ENCODE measurements at regions not wholly inside any gene's neighbourhood (a gene's known extent, or its start where the extent isn't known, plus 50 kb on each side); places are given as distances from the start of the nearest gene placed in this dataset.

DNA sequence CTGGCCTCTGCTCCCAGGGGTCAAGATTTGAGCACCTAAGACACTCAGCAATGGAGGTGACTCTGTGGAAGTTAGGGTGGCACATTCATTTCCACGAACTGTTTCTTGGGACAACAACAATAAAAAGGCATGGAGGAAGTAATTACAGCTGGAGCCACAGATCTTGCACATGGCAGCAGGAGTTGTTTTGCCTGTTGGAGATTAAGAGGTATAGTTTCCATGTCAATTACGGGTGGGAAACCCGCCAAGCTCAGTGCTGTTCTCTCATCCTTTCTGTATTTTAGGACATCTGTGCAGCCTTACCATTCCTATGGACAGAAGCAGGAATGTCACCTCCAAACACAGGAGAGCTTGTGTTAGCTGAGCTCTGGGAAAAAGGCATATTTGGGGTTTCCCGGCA, 201.2 kb downstream of the SNX10 start:
- H3K79me2 ChIP-seq (ENCODE audit: control insufficient read depth, insufficient read depth, low read length), result no peaks in the 10 kb centered on the region
- H4K20me1 ChIP-seq (ENCODE audit: control insufficient read depth, insufficient read depth, low read length, poor library complexity, severe bottlenecking), result no peaks in the 10 kb centered on the region
- H2AFZ ChIP-seq (ENCODE audit: insufficient read depth, low read depth, low read length, poor library complexity, severe bottlenecking), result no peak overlapping the region
- ChIA-PET POLR2A (no interaction called here), CTCF (interaction anchor here (0.9 to 2.6 kb wide), 5 partner anchors 8 to 600 kb away, joined by 3 to 10 read pairs (median 4); no protein-coding TSS in a partner anchor)
- H3K27ac ChIP-seq (ENCODE audit: low read length in 2 of 2), result no peak overlapping the region
- Mint-ChIP-seq H3K27me3 (peaks cover 18% of the 10 kb centered on the region), H3K4me3 (no peak overlapping the region), H3K9me3 (ENCODE audit: insufficient read depth) (no peaks in the 10 kb centered on the region), H3K4me1 (no peaks in the 10 kb centered on the region), H3K27ac (no peak overlapping the region)
- no peak overlapping the region for H3K9ac ChIP-seq (ENCODE audit: low read length)
- no peak overlapping the region for H3K4me3 ChIP-seq (ENCODE audit: control extremely low read depth in 1 of 5, extremely low read depth in 1 of 5, insufficient read depth in 1 of 5, low read depth in 2 of 5, low read length in 4 of 5)
- ATAC-seq (ENCODE audit: low read depth) (no peak), DNase-seq (no peak)
- intact Hi-C loops (cut with micrococcal nuclease), result no loop called here
- WGBS (ENCODE audit: insufficient coverage), result 83% methylated on average over 3 of the region's 4 CpGs
- H3K4me1 ChIP-seq (ENCODE audit: control insufficient read depth in 2 of 2, insufficient read depth in 2 of 2, low read length in 2 of 2), result no peaks in the 10 kb centered on the region
- H3K4me2 ChIP-seq (replicated peaks; ENCODE audit: low read depth, low read length, poor library complexity, severe bottlenecking), result no peak overlapping the region
- no peaks in the 10 kb centered on the region for H3K9me3 ChIP-seq (ENCODE audit: control extremely low read depth in 1 of 3, control insufficient read depth in 2 of 3, insufficient read depth in 1 of 3, low read length in 2 of 3)
- no peaks in the 10 kb centered on the region for H3K36me3 ChIP-seq (replicated peaks in 1 of 2; ENCODE audit: control extremely low read depth in 1 of 2, control insufficient read depth in 1 of 2, extremely low read depth in 1 of 2, insufficient read depth in 2 of 2, low read length in 1 of 2)
- TF ChIP-seq, protein P1, sequence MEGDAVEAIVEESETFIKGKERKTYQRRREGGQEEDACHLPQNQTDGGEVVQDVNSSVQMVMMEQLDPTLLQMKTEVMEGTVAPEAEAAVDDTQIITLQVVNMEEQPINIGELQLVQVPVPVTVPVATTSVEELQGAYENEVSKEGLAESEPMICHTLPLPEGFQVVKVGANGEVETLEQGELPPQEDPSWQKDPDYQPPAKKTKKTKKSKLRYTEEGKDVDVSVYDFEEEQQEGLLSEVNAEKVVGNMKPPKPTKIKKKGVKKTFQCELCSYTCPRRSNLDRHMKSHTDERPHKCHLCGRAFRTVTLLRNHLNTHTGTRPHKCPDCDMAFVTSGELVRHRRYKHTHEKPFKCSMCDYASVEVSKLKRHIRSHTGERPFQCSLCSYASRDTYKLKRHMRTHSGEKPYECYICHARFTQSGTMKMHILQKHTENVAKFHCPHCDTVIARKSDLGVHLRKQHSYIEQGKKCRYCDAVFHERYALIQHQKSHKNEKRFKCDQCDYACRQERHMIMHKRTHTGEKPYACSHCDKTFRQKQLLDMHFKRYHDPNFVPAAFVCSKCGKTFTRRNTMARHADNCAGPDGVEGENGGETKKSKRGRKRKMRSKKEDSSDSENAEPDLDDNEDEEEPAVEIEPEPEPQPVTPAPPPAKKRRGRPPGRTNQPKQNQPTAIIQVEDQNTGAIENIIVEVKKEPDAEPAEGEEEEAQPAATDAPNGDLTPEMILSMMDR (IDR thresholded peaks at IDR 0.05), result no peak
- no peak for TF ChIP-seq EZH2 (IDR thresholded peaks at IDR 0.05; ENCODE audit: borderline replicate concordance, insufficient read depth, low read depth, low read length, poor library complexity, severe bottlenecking)
- H3K27me3 ChIP-seq (replicated peaks in 1 of 4; ENCODE audit: control extremely low read depth in 1 of 4, control insufficient read depth in 3 of 4, insufficient read depth in 4 of 4, low read length in 3 of 4), result peaks cover 0 to 17% (median 0%) of the 10 kb centered on the region in 4 experiments

DNA sequence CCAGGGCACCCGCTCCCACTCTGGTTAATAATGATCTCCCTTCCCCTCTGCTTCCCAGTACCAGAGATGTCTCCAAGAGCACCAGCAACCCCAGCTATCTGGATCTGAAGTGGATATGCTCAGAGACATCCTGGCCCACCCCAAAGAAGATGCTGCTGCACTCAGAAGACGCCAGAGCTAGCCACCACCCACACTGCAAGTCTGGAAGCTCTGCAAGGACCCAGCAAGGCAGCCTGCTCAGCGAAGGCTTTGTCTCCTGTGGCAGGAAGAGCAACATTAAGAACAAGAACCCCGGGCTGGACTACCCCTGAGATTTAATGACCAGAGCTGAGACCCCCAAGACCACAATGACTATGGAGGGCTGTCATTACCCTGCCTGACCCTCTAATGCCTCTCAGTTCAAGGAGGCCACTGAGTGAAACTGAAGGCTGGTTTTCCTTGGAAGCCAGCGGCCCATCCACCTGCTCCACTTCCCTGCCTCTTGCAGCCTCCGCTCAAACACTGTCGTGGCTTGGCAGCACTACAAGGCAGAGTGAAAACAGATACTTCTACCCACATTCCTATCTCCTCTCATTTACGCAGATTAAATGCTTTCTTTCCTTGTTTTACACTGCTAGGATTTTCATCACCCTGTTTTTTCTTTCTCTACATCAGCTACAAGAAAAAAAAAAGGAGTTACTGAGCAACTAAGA, 202.2 kb downstream of the SNX10 start:
- Mint-ChIP-seq H3K27ac (no peak overlapping the region), H3K9me3 (ENCODE audit: insufficient read depth) (no peaks in the 10 kb centered on the region), H3K4me3 (no peak overlapping the region), H3K4me1 (no peaks in the 10 kb centered on the region), H3K27me3 (peaks cover 11% of the 10 kb centered on the region)
- no peak overlapping the region for H3K9ac ChIP-seq (ENCODE audit: low read length)
- POLR2A ChIA-PET, result no interaction called here
- no peaks in the 10 kb centered on the region for H3K9me3 ChIP-seq (ENCODE audit: control extremely low read depth in 1 of 3, control insufficient read depth in 2 of 3, insufficient read depth in 1 of 3, low read length in 2 of 3)
- H3K27ac ChIP-seq (ENCODE audit: low read length in 2 of 2), result no peak overlapping the region
- H3K79me2 ChIP-seq (ENCODE audit: control insufficient read depth, insufficient read depth, low read length), result no peaks in the 10 kb centered on the region
- H3K36me3 ChIP-seq (replicated peaks in 1 of 2; ENCODE audit: control extremely low read depth in 1 of 2, control insufficient read depth in 1 of 2, extremely low read depth in 1 of 2, insufficient read depth in 2 of 2, low read length in 1 of 2), result no peaks in the 10 kb centered on the region
- ATAC-seq (ENCODE audit: low read depth), result no peak
- H3K4me3 ChIP-seq (ENCODE audit: control extremely low read depth in 1 of 5, extremely low read depth in 1 of 5, insufficient read depth in 1 of 5, low read depth in 2 of 5, low read length in 4 of 5), result no peak overlapping the region
- H3K4me2 ChIP-seq (replicated peaks; ENCODE audit: low read depth, low read length, poor library complexity, severe bottlenecking), result no peak overlapping the region
- DNase-seq, result no peak
- H3K4me1 ChIP-seq (ENCODE audit: control insufficient read depth in 2 of 2, insufficient read depth in 2 of 2, low read length in 2 of 2), result no peaks in the 10 kb centered on the region
- H3K27me3 ChIP-seq (replicated peaks in 1 of 4; ENCODE audit: control extremely low read depth in 1 of 4, control insufficient read depth in 3 of 4, insufficient read depth in 4 of 4, low read length in 3 of 4), result peaks cover 0 to 15% (median 0%) of the 10 kb centered on the region in 4 experiments
- no peak for TF ChIP-seq EZH2 (IDR thresholded peaks at IDR 0.05; ENCODE audit: borderline replicate concordance, insufficient read depth, low read depth, low read length, poor library complexity, severe bottlenecking)
- TF ChIP-seq, protein P1 (IDR thresholded peaks at IDR 0.05), result no peak
- 96% methylated on average over 8 of the region's 8 CpGs for WGBS (ENCODE audit: insufficient coverage)
- CTCF ChIA-PET, result interaction anchor here (0.6 to 2.6 kb wide), 3 partner anchors 117 to 170 kb away, joined by 4 to 10 read pairs (median 8); no protein-coding TSS in a partner anchor
- intact Hi-C loops (cut with micrococcal nuclease), result no loop called here
- H2AFZ ChIP-seq (ENCODE audit: insufficient read depth, low read depth, low read length, poor library complexity, severe bottlenecking), result no peak overlapping the region
- no peaks in the 10 kb centered on the region for H4K20me1 ChIP-seq (ENCODE audit: control insufficient read depth, insufficient read depth, low read length, poor library complexity, severe bottlenecking)

Data from B cell (primary cell).